Stomach smooth muscle (tissue), 2 donors: ENCODE measurements at regions not wholly inside any gene's neighbourhood (a gene's known extent, or its start where the extent isn't known, plus 50 kb on each side); places are given as distances from the start of the nearest gene placed in this dataset.

Source experiments
- H3K27ac ChIP-seq: one replicate; pipeline ENCODE4 v1.7.0; 2013; ENCODE audit warnings: mild to moderate bottlenecking, low read length, inconsistent platforms
- H3K27me3 ChIP-seq, 2 donors: one replicate each; pipeline ENCODE4 v1.7.0; 2013; ENCODE audit warnings: low read length in 2 of 2; ENCODE audit not compliant: insufficient read depth in 2 of 2, control insufficient read depth in 1 of 2
- H3K36me3 ChIP-seq, 2 donors: one replicate each; pipeline ENCODE4 v1.7.0; 2013; ENCODE audit warnings: low read length in 2 of 2; ENCODE audit not compliant: control insufficient read depth in 2 of 2, insufficient read depth in 2 of 2
- H3K4me1 ChIP-seq: one replicate; pipeline ENCODE4 v1.7.0; 2013; ENCODE audit warnings: low read length; ENCODE audit not compliant: control insufficient read depth, insufficient read depth
- H3K4me3 ChIP-seq, 2 donors: one replicate each; pipeline ENCODE4 v1.7.0; 2013; ENCODE audit warnings: low read length in 2 of 2
- H3K9ac ChIP-seq, 2 donors: one replicate each; pipeline ENCODE4 v1.7.0; 2013; ENCODE audit warnings: low read length in 2 of 2, mild to moderate bottlenecking in 1 of 2
- H3K9me3 ChIP-seq, 2 donors: one replicate each; pipeline ENCODE4 v1.7.0; 2013; ENCODE audit warnings: low read length in 2 of 2; ENCODE audit not compliant: control insufficient read depth in 2 of 2
- donor health status: healthy.
- donor health status: Pancreatic carcinoma.

- Histone ChIP-seq H3K27me3 (no peaks in the 10 kb centered on the region), H3K9ac (no peak overlapping the region), H3K36me3 (no peaks in the 10 kb centered on the region), H3K27ac (no peak overlapping the region), H3K4me1 (no peaks in the 10 kb centered on the region), H3K9me3 (no peaks in the 10 kb centered on the region), H3K4me3 (no peak overlapping the region)
Measured at GRCh38 chr7:118609207-118609606, 384.7 kb downstream of the ANKRD7 start.

GRCh38 chr7:118615681-118616080 is 391.2 kb downstream of the ANKRD7 start:
- no peaks in the 10 kb centered on the region for H3K36me3 ChIP-seq
- H3K9ac ChIP-seq = no peak overlapping the region
- H3K4me1 ChIP-seq = no peaks in the 10 kb centered on the region
- H3K9me3 ChIP-seq = no peaks in the 10 kb centered on the region
- no peak overlapping the region for H3K27ac ChIP-seq
- no peak overlapping the region for H3K4me3 ChIP-seq
- no peaks in the 10 kb centered on the region for H3K27me3 ChIP-seq

- H3K27ac ChIP-seq = no peak overlapping the region
- H3K36me3 ChIP-seq = no peaks in the 10 kb centered on the region
- H3K9me3 ChIP-seq = no peaks in the 10 kb centered on the region
- no peaks in the 10 kb centered on the region for H3K4me1 ChIP-seq
- H3K27me3 ChIP-seq = no peaks in the 10 kb centered on the region
- H3K4me3 ChIP-seq = no peak overlapping the region
- H3K9ac ChIP-seq = no peak overlapping the region
Measured at GRCh38 chr7:118621810-118622360, 397.4 kb downstream of the ANKRD7 start.

- Histone ChIP-seq H3K4me3 (no peak overlapping the region), H3K4me1 (no peaks in the 10 kb centered on the region), H3K36me3 (no peaks in the 10 kb centered on the region), H3K27ac (no peak overlapping the region), H3K9ac (no peak overlapping the region), H3K27me3 (no peaks in the 10 kb centered on the region), H3K9me3 (peaks cover 0 to 2% of the 10 kb centered on the region in 2 donors)
Measured at GRCh38 chr7:118626739-118627138, 402.2 kb downstream of the ANKRD7 start.

GRCh38 chr7:118627467-118627866 is 403.0 kb downstream of the ANKRD7 start:
- Histone ChIP-seq H3K9me3 (peaks cover 0 to 2% of the 10 kb centered on the region in 2 donors), H3K27me3 (no peaks in the 10 kb centered on the region), H3K27ac (no peak overlapping the region), H3K4me1 (no peaks in the 10 kb centered on the region), H3K9ac (no peak overlapping the region), H3K4me3 (no peak overlapping the region), H3K36me3 (no peaks in the 10 kb centered on the region)

GRCh38 chr7:118629898-118630438 is 405.5 kb downstream of the ANKRD7 start:
- Histone ChIP-seq H3K27me3 (no peaks in the 10 kb centered on the region), H3K9ac (no peak overlapping the region), H3K4me3 (no peak overlapping the region), H3K9me3 (peaks cover 0 to 2% of the 10 kb centered on the region in 2 donors), H3K4me1 (no peaks in the 10 kb centered on the region), H3K36me3 (no peaks in the 10 kb centered on the region), H3K27ac (no peak overlapping the region)

- H3K4me3 ChIP-seq = no peak overlapping the region
- H3K36me3 ChIP-seq = no peaks in the 10 kb centered on the region
- H3K4me1 ChIP-seq = no peaks in the 10 kb centered on the region
- H3K27ac ChIP-seq = no peak overlapping the region
- H3K9me3 ChIP-seq = no peaks in the 10 kb centered on the region
- H3K27me3 ChIP-seq = no peaks in the 10 kb centered on the region
- H3K9ac ChIP-seq = no peak overlapping the region
Measured at GRCh38 chr7:118642396-118642795, 417.9 kb downstream of the ANKRD7 start.

GRCh38 chr7:118644346-118644745 is 419.8 kb downstream of the ANKRD7 start:
- H3K9ac ChIP-seq = no peak overlapping the region
- H3K36me3 ChIP-seq = no peaks in the 10 kb centered on the region
- H3K27me3 ChIP-seq = no peaks in the 10 kb centered on the region
- H3K9me3 ChIP-seq = no peaks in the 10 kb centered on the region
- no peaks in the 10 kb centered on the region for H3K4me1 ChIP-seq
- H3K4me3 ChIP-seq = no peak overlapping the region
- H3K27ac ChIP-seq = no peak overlapping the region

GRCh38 chr7:118648002-118648401 is 423.5 kb downstream of the ANKRD7 start:
- H3K27me3 ChIP-seq = no peaks in the 10 kb centered on the region
- no peaks in the 10 kb centered on the region for H3K36me3 ChIP-seq
- H3K4me1 ChIP-seq = no peaks in the 10 kb centered on the region
- H3K9me3 ChIP-seq = no peaks in the 10 kb centered on the region
- no peak overlapping the region for H3K9ac ChIP-seq
- H3K4me3 ChIP-seq = no peak overlapping the region
- H3K27ac ChIP-seq = no peak overlapping the region

GRCh38 chr7:118657391-118658005 is 433.0 kb downstream of the ANKRD7 start:
- no peak overlapping the region for H3K9ac ChIP-seq
- H3K27me3 ChIP-seq = no peaks in the 10 kb centered on the region
- no peak overlapping the region for H3K27ac ChIP-seq
- no peak overlapping the region for H3K4me3 ChIP-seq
- no peaks in the 10 kb centered on the region for H3K36me3 ChIP-seq
- H3K9me3 ChIP-seq = no peaks in the 10 kb centered on the region
- H3K4me1 ChIP-seq = no peaks in the 10 kb centered on the region

GRCh38 chr7:118662266-118662665 is 437.8 kb downstream of the ANKRD7 start:
- H3K36me3 ChIP-seq = no peaks in the 10 kb centered on the region
- no peaks in the 10 kb centered on the region for H3K4me1 ChIP-seq

More at GRCh38 chr7:118662266-118662665, 437.8 kb downstream of the ANKRD7 start:
- Histone ChIP-seq H3K9me3 (no peaks in the 10 kb centered on the region), H3K27me3 (no peaks in the 10 kb centered on the region), H3K4me3 (no peak overlapping the region), H3K27ac (no peak overlapping the region), H3K9ac (no peak overlapping the region)
